HAP-1 (cell line): ENCODE measurements at regions not wholly inside any gene's neighbourhood (a gene's known extent, or its start where the extent isn't known, plus 50 kb on each side); places are given as distances from the start of the nearest gene placed in this dataset.
"Not testable (repeated sequence)": the region's sequence is repeated elsewhere in the genome, so short reads cannot be mapped to it uniquely, and the experiment has no call there.

Experiments
- DNase-seq, 2 experiments: peaks; one replicate each; pipeline ENCODE4 v3.0.0-alpha.2; 2016 to 2020; ENCODE audit warnings: low spot score in 2 of 2
- H3K27me3 ChIP-seq: fragments of 250-450 bp; sonication (Bioruptor Pico); 2 replicates; pipeline ENCODE4 v1.5.1; 2020; ENCODE audit warnings: low read depth, mild to moderate bottlenecking, moderate library complexity
- H3K36me3 ChIP-seq: fragments of 250-450 bp; sonication (Bioruptor Pico); replicated peaks from 2 replicates; pipeline ENCODE4 v1.5.1; 2020; ENCODE audit warnings: mild to moderate bottlenecking
- H3K4me1 ChIP-seq: fragments of 250-450 bp; sonication (Bioruptor Pico); 2 replicates; pipeline ENCODE4 v1.5.1; 2020; ENCODE audit warnings: mild to moderate bottlenecking
- H3K4me3 ChIP-seq: fragments of 250-450 bp; sonication (Bioruptor Pico); 2 replicates; pipeline ENCODE4 v1.5.1; 2020; ENCODE audit warnings: mild to moderate bottlenecking, moderate library complexity
- H3K9me3 ChIP-seq: fragments of 250-450 bp; sonication (Bioruptor Pico); 2 replicates; pipeline ENCODE4 v1.5.1; 2020; ENCODE audit warnings: mild to moderate bottlenecking, moderate library complexity
- in situ Hi-C: fragments of 300-500 bp; cut with MboI; formaldehyde crosslinking; loops from 3 replicates; pipeline ENCODE4 v1.14.3; 2020; ENCODE audit warnings: low sequenced_read_pairs, inconsistent platforms, mixed read lengths

GRCh38 chr2:149766339-149766738 lies 178.8 kb upstream of the MMADHC start:
- no peak overlapping the region for H3K4me3 ChIP-seq
- no peak for DNase-seq
- no peaks in the 10 kb centered on the region for H3K27me3 ChIP-seq
- no peaks in the 10 kb centered on the region for H3K36me3 ChIP-seq
- in situ Hi-C loops: no loop called here
- H3K4me1 ChIP-seq: no peaks in the 10 kb centered on the region; the same call in 1 of the 2 replicates
- no peaks in the 10 kb centered on the region for H3K9me3 ChIP-seq

GRCh38 chr2:149765636-149766035 lies 178.1 kb upstream of the MMADHC start:
- Histone ChIP-seq H3K4me3 (no peak overlapping the region), H3K4me1 (no peaks in the 10 kb centered on the region; the same call in 1 of the 2 replicates), H3K9me3 (no peaks in the 10 kb centered on the region), H3K27me3 (no peaks in the 10 kb centered on the region), H3K36me3 (no peaks in the 10 kb centered on the region)
- DNase-seq: no peak
- in situ Hi-C loops: no loop called here

- H3K9me3 ChIP-seq: no peaks in the 10 kb centered on the region
- no peaks in the 10 kb centered on the region for H3K27me3 ChIP-seq
- H3K4me3 ChIP-seq: no peak overlapping the region
- no peaks in the 10 kb centered on the region for H3K36me3 ChIP-seq
- in situ Hi-C loops: no loop called here
- no peak for DNase-seq
- no peaks in the 10 kb centered on the region; the same call in 1 of the 2 replicates for H3K4me1 ChIP-seq
Measured at GRCh38 chr2:149765003-149765402, 177.4 kb upstream of the MMADHC start.

GRCh38 chr2:149763358-149763757 lies 175.8 kb upstream of the MMADHC start:
- in situ Hi-C loops: no loop called here
- no peak for DNase-seq
- H3K27me3 ChIP-seq: no peaks in the 10 kb centered on the region
- H3K36me3 ChIP-seq: no peaks in the 10 kb centered on the region
- no peaks in the 10 kb centered on the region; the same call in 1 of the 2 replicates for H3K4me1 ChIP-seq
- no peaks in the 10 kb centered on the region for H3K9me3 ChIP-seq
- H3K4me3 ChIP-seq: no peak overlapping the region

GRCh38 chr2:149761611-149762010 lies 174.0 kb upstream of the MMADHC start:
- H3K4me1 ChIP-seq: no peaks in the 10 kb centered on the region
- no peaks in the 10 kb centered on the region for H3K9me3 ChIP-seq
- in situ Hi-C loops: no loop called here
- no peaks in the 10 kb centered on the region for H3K27me3 ChIP-seq
- DNase-seq: no peak
- no peaks in the 10 kb centered on the region for H3K36me3 ChIP-seq
- no peak overlapping the region for H3K4me3 ChIP-seq

- in situ Hi-C loops, H3K9me3 ChIP-seq, DNase-seq, H3K4me3 ChIP-seq, H3K4me1 ChIP-seq, H3K27me3 ChIP-seq, H3K36me3 ChIP-seq: not testable (repeated sequence)
Measured at GRCh38 chr2:149759382-149759781, 171.8 kb upstream of the MMADHC start.

GRCh38 chr2:149754722-149755121 lies 167.1 kb upstream of the MMADHC start:
- in situ Hi-C loops, H3K9me3 ChIP-seq, DNase-seq, H3K4me1 ChIP-seq, H3K4me3 ChIP-seq, H3K36me3 ChIP-seq, H3K27me3 ChIP-seq: not testable (repeated sequence)

- Histone ChIP-seq H3K27me3 (no peaks in the 10 kb centered on the region), H3K9me3 (no peaks in the 10 kb centered on the region), H3K4me3 (no peak overlapping the region), H3K4me1 (no peaks in the 10 kb centered on the region), H3K36me3 (no peaks in the 10 kb centered on the region)
- in situ Hi-C loops: no loop called here
- DNase-seq: no peak
Measured at GRCh38 chr2:149747456-149747855, 159.9 kb upstream of the MMADHC start.

GRCh38 chr2:149745396-149746230 lies 158.0 kb upstream of the MMADHC start:
- H3K9me3 ChIP-seq: no peaks in the 10 kb centered on the region
- no peaks in the 10 kb centered on the region for H3K27me3 ChIP-seq
- H3K36me3 ChIP-seq: no peaks in the 10 kb centered on the region
- no peak overlapping the region for H3K4me3 ChIP-seq
- no peaks in the 10 kb centered on the region; the same call in 1 of the 2 replicates for H3K4me1 ChIP-seq
- in situ Hi-C loops: no loop called here
- no peak for DNase-seq

- DNase-seq: no peak
- peaks cover 5% of the 10 kb centered on the region for H3K4me1 ChIP-seq
- in situ Hi-C loops: no loop called here
- H3K36me3 ChIP-seq: no peaks in the 10 kb centered on the region
- no peaks in the 10 kb centered on the region for H3K27me3 ChIP-seq
- H3K4me3 ChIP-seq: no peak overlapping the region
- H3K9me3 ChIP-seq: no peaks in the 10 kb centered on the region
Measured at GRCh38 chr2:149744865-149745264, 157.3 kb upstream of the MMADHC start.

GRCh38 chr2:149743842-149744448 lies 156.4 kb upstream of the MMADHC start:
- no peaks in the 10 kb centered on the region for H3K9me3 ChIP-seq
- peaks cover 5% of the 10 kb centered on the region for H3K4me1 ChIP-seq
- H3K27me3 ChIP-seq: no peaks in the 10 kb centered on the region
- no peaks in the 10 kb centered on the region for H3K36me3 ChIP-seq
- in situ Hi-C loops: no loop called here
- DNase-seq: no peak
- no peak overlapping the region for H3K4me3 ChIP-seq

- no peaks in the 10 kb centered on the region for H3K27me3 ChIP-seq
- no peak overlapping the region for H3K4me3 ChIP-seq
- no peaks in the 10 kb centered on the region for H3K36me3 ChIP-seq
- in situ Hi-C loops: no loop called here
- no peak for DNase-seq
- peaks cover 5% of the 10 kb centered on the region for H3K4me1 ChIP-seq
- H3K9me3 ChIP-seq: no peaks in the 10 kb centered on the region
Measured at GRCh38 chr2:149741646-149742045, 154.1 kb upstream of the MMADHC start.

- DNase-seq: peak in 1 of 2 experiments; percentile 68
- Histone ChIP-seq H3K4me1 (peaks cover 5% of the 10 kb centered on the region), H3K36me3 (no peaks in the 10 kb centered on the region), H3K27me3 (no peaks in the 10 kb centered on the region), H3K4me3 (no peak overlapping the region), H3K9me3 (no peaks in the 10 kb centered on the region)
- in situ Hi-C loops: no loop called here
Measured at GRCh38 chr2:149740490-149740889, 152.9 kb upstream of the MMADHC start.

GRCh38 chr2:149739883-149740265 lies 152.3 kb upstream of the MMADHC start:
- no peak for DNase-seq
- H3K4me3 ChIP-seq: no peak overlapping the region
- H3K36me3 ChIP-seq: no peaks in the 10 kb centered on the region
- H3K4me1 ChIP-seq: peaks cover 5% of the 10 kb centered on the region
- in situ Hi-C loops: no loop called here
- no peaks in the 10 kb centered on the region for H3K27me3 ChIP-seq
- H3K9me3 ChIP-seq: no peaks in the 10 kb centered on the region
